ENCODE measurements at regions not wholly inside any gene's neighbourhood (a gene's known extent, or its start where the extent isn't known, plus 50 kb on each side); places are given as distances from the start of the nearest gene placed in this dataset.

DNA sequence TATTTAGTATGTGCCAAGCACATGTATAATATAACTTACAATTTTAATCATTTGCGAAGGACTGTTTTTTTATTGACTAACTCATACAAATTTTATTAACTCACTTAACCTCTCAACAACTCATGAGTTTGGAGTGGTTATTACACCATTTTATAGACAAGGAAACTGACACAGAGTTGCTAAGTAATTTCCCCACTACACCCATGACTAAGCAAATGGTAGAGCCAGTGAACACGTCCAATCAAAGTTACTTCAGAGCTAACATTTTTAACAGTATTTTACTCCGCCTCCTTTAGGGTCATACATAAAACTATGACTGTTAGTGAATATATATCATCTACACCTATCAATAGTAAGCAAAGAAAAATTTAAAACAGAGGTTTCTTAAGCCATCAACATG, 556.7 kb upstream of the FSIP2 start:
- Mint-ChIP-seq H3K36me3 (no peaks in the 10 kb centered on the region), H3K27ac (no peak overlapping the region), H3K4me3 (no peak overlapping the region), H3K9me3 (peaks cover 0 to 11% (median 0%) of the 10 kb centered on the region in 11 donors), H3K4me1 (no peaks in the 10 kb centered on the region), H3K27me3 (no peaks in the 10 kb centered on the region)
- no peaks in the 10 kb centered on the region for H3K9me3 ChIP-seq (ENCODE audit: control insufficient read depth in 2 of 3, low read length in 3 of 3)
- POLR2A ChIA-PET, result no interaction called here
- H3K36me3 ChIP-seq (ENCODE audit: control insufficient read depth in 2 of 3, insufficient read depth in 3 of 3, low read length in 3 of 3), result no peaks in the 10 kb centered on the region
- no peaks in the 10 kb centered on the region for H3K27me3 ChIP-seq (ENCODE audit: control insufficient read depth in 2 of 2, insufficient read depth in 2 of 2, low read length in 2 of 2)
- DNase-seq (no peak), ATAC-seq (no peak)
- intact Hi-C loops (cut with micrococcal nuclease), result no loop called here
- CTCF ChIA-PET, result no interaction called here
- no peaks in the 10 kb centered on the region for H3K4me1 ChIP-seq (ENCODE audit: control insufficient read depth in 2 of 2, insufficient read depth in 2 of 2, low read length in 2 of 2)
- H3K27ac ChIP-seq (ENCODE audit: low read depth, low read length), result no peak overlapping the region
- H3K4me3 ChIP-seq (ENCODE audit: low read length), result no peak overlapping the region

DNA sequence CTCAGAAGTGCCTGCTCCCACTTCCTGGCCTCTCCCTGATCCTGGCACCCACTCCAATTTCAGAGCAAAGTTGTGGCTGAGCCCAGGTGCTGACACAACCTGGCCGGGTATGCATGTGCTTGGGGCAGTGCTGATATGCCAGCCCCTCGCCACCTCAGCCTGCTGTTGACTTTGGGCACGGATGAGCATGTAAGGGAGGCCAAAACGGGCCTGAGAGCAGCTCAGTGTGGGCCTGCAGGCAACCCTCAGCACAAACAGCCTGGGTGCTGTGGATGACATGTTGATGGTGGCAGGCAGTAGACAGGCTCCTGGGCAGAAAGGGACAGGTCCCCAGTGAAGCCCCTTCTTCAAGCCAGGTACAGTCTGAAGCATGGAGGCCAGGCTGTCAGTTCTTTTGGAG, 553.6 kb upstream of the FSIP2 start:
- no peak overlapping the region for H3K27ac ChIP-seq (ENCODE audit: low read depth, low read length)
- DNase-seq (no peak), ATAC-seq (no peak)
- H3K36me3 ChIP-seq (ENCODE audit: control insufficient read depth in 2 of 3, insufficient read depth in 3 of 3, low read length in 3 of 3), result no peaks in the 10 kb centered on the region
- H3K4me3 Mint-ChIP-seq, result no peak overlapping the region
- H3K4me1 Mint-ChIP-seq, result no peaks in the 10 kb centered on the region
- H3K27me3 Mint-ChIP-seq, result no peaks in the 10 kb centered on the region
- ChIA-PET CTCF (no interaction called here), POLR2A (no interaction called here)
- H3K4me3 ChIP-seq (ENCODE audit: low read length), result no peak overlapping the region
- intact Hi-C loops (cut with micrococcal nuclease), result no loop called here
- no peaks in the 10 kb centered on the region for H3K36me3 Mint-ChIP-seq
- peaks cover 0 to 11% (median 0%) of the 10 kb centered on the region in 11 donors for H3K9me3 Mint-ChIP-seq
- no peaks in the 10 kb centered on the region for H3K27me3 ChIP-seq (ENCODE audit: control insufficient read depth in 2 of 2, insufficient read depth in 2 of 2, low read length in 2 of 2)
- no peaks in the 10 kb centered on the region for H3K4me1 ChIP-seq (ENCODE audit: control insufficient read depth in 2 of 2, insufficient read depth in 2 of 2, low read length in 2 of 2)
- no peaks in the 10 kb centered on the region for H3K9me3 ChIP-seq (ENCODE audit: control insufficient read depth in 2 of 3, low read length in 3 of 3)
- H3K27ac Mint-ChIP-seq, result no peak overlapping the region

- Mint-ChIP-seq H3K36me3 (no peaks in the 10 kb centered on the region), H3K4me1 (no peaks in the 10 kb centered on the region), H3K27me3 (no peaks in the 10 kb centered on the region), H3K9me3 (peaks cover 0 to 11% (median 3%) of the 10 kb centered on the region in 11 donors), H3K4me3 (no peak overlapping the region), H3K27ac (no peak overlapping the region)
- H3K4me3 ChIP-seq (ENCODE audit: low read length), result no peak overlapping the region
- H3K4me1 ChIP-seq (ENCODE audit: control insufficient read depth in 2 of 2, insufficient read depth in 2 of 2, low read length in 2 of 2), result no peaks in the 10 kb centered on the region
- H3K9me3 ChIP-seq (ENCODE audit: control insufficient read depth in 2 of 3, low read length in 3 of 3), result no peaks in the 10 kb centered on the region
- intact Hi-C loops (cut with micrococcal nuclease), result no loop called here
- POLR2A ChIA-PET, result no interaction called here
- H3K36me3 ChIP-seq (ENCODE audit: control insufficient read depth in 2 of 3, insufficient read depth in 3 of 3, low read length in 3 of 3), result no peaks in the 10 kb centered on the region
- no peak for ATAC-seq
- no peaks in the 10 kb centered on the region for H3K27me3 ChIP-seq (ENCODE audit: control insufficient read depth in 2 of 2, insufficient read depth in 2 of 2, low read length in 2 of 2)
- H3K27ac ChIP-seq (ENCODE audit: low read depth, low read length), result no peak overlapping the region
- CTCF ChIA-PET, result no interaction called here
- DNase-seq, result no peak
Measured at GRCh38 chr2:185187421-185187820, 551.2 kb upstream of the FSIP2 start.

DNA sequence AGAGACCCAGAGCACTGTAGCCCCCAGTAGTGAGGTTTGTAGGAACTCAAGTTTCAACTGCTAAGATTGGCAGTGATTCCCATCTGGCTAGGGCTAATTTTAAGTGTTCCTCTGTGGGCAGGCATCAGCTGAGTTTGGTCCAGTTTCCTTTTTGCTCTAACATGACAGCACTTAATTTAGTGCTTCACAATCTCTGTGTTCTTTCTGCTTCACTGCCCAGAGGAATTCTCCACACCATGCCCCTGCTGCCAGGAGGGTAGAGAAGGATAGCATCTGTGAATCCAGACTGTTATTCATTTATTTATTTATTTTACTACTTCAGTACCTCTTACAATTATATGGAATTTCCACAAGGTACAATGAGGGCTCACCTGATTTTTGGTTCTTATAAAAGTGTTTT, 549.9 kb upstream of the FSIP2 start:
- intact Hi-C loops (cut with micrococcal nuclease), result no loop called here
- CTCF ChIA-PET, result no interaction called here
- ATAC-seq, result no peak

GRCh38 chr2:185201063-185201462, 537.5 kb upstream of the FSIP2 start:
- Histone ChIP-seq H3K27me3 (ENCODE audit: control insufficient read depth in 2 of 2, insufficient read depth in 2 of 2, low read length in 2 of 2) (no peaks in the 10 kb centered on the region), H3K27ac (ENCODE audit: low read depth, low read length) (no peak overlapping the region), H3K4me3 (ENCODE audit: low read length) (no peak overlapping the region), H3K4me1 (ENCODE audit: control insufficient read depth in 2 of 2, insufficient read depth in 2 of 2, low read length in 2 of 2) (no peaks in the 10 kb centered on the region), H3K9me3 (ENCODE audit: control insufficient read depth in 2 of 3, low read length in 3 of 3) (no peaks in the 10 kb centered on the region), H3K36me3 (ENCODE audit: control insufficient read depth in 2 of 3, insufficient read depth in 3 of 3, low read length in 3 of 3) (no peaks in the 10 kb centered on the region)
- DNase-seq, result no peak
- Mint-ChIP-seq H3K9me3 (peaks cover 0 to 3% (median 0%) of the 10 kb centered on the region in 11 donors), H3K4me3 (no peak overlapping the region), H3K4me1 (no peaks in the 10 kb centered on the region), H3K27ac (no peak overlapping the region), H3K36me3 (no peaks in the 10 kb centered on the region), H3K27me3 (no peaks in the 10 kb centered on the region)
- ATAC-seq, result no peak
- POLR2A ChIA-PET, result no interaction called here
- intact Hi-C loops (cut with micrococcal nuclease), result no loop called here
- CTCF ChIA-PET, result no interaction called here

More for the DNA sequence above, 549.9 kb upstream of the FSIP2 start:
- no peaks in the 10 kb centered on the region for H3K27me3 Mint-ChIP-seq
- DNase-seq, result no peak
- no peaks in the 10 kb centered on the region for H3K4me1 ChIP-seq (ENCODE audit: control insufficient read depth in 2 of 2, insufficient read depth in 2 of 2, low read length in 2 of 2)
- H3K27ac ChIP-seq (ENCODE audit: low read depth, low read length), result no peak overlapping the region
- no peaks in the 10 kb centered on the region for H3K36me3 Mint-ChIP-seq
- H3K4me3 Mint-ChIP-seq, result no peak overlapping the region
- no peaks in the 10 kb centered on the region for H3K4me1 Mint-ChIP-seq
- peaks cover 0 to 17% (median 4%) of the 10 kb centered on the region in 11 donors for H3K9me3 Mint-ChIP-seq
- H3K27me3 ChIP-seq (ENCODE audit: control insufficient read depth in 2 of 2, insufficient read depth in 2 of 2, low read length in 2 of 2), result no peaks in the 10 kb centered on the region
- no peak overlapping the region for H3K4me3 ChIP-seq (ENCODE audit: low read length)
- no peaks in the 10 kb centered on the region for H3K36me3 ChIP-seq (ENCODE audit: control insufficient read depth in 2 of 3, insufficient read depth in 3 of 3, low read length in 3 of 3)
- POLR2A ChIA-PET, result no interaction called here
- no peaks in the 10 kb centered on the region for H3K9me3 ChIP-seq (ENCODE audit: control insufficient read depth in 2 of 3, low read length in 3 of 3)
- H3K27ac Mint-ChIP-seq, result no peak overlapping the region

DNA sequence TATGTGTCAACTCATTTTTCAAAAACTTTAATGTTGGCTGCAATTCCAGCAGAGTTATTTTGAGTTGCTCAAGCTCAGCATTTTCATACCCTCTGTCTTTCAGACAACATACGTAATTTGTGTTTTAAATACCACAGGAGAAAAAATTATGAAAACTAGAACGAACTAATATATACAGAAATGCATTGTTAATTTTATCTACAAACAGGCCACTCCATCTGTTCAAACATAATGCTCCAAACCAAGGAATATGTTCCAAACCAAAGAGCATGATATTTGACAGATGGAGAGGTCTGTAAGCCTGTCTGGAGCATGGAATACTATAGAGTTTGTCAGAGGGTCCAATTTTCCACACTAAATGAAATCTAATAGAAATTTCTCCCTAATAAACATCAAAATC, 536.2 kb upstream of the FSIP2 start:
- DNase-seq (no peak), ATAC-seq (no peak)
- Histone ChIP-seq H3K4me1 (ENCODE audit: control insufficient read depth in 2 of 2, insufficient read depth in 2 of 2, low read length in 2 of 2) (no peaks in the 10 kb centered on the region), H3K4me3 (ENCODE audit: low read length) (no peak overlapping the region), H3K27ac (ENCODE audit: low read depth, low read length) (no peak overlapping the region), H3K9me3 (ENCODE audit: control insufficient read depth in 2 of 3, low read length in 3 of 3) (no peaks in the 10 kb centered on the region), H3K27me3 (ENCODE audit: control insufficient read depth in 2 of 2, insufficient read depth in 2 of 2, low read length in 2 of 2) (no peaks in the 10 kb centered on the region), H3K36me3 (ENCODE audit: control insufficient read depth in 2 of 3, insufficient read depth in 3 of 3, low read length in 3 of 3) (no peaks in the 10 kb centered on the region)
- H3K36me3 Mint-ChIP-seq, result no peaks in the 10 kb centered on the region
- intact Hi-C loops (cut with micrococcal nuclease), result no loop called here
- no peaks in the 10 kb centered on the region for H3K4me1 Mint-ChIP-seq
- ChIA-PET POLR2A (no interaction called here), CTCF (interaction anchor here (0.8 kb wide), 1 partner anchor 81 kb away, joined by 3 read pairs; no protein-coding TSS in a partner anchor)
- peaks cover 0 to 3% (median 0%) of the 10 kb centered on the region in 11 donors for H3K9me3 Mint-ChIP-seq
- H3K4me3 Mint-ChIP-seq, result no peak overlapping the region
- no peaks in the 10 kb centered on the region for H3K27me3 Mint-ChIP-seq
- no peak overlapping the region for H3K27ac Mint-ChIP-seq

DNA sequence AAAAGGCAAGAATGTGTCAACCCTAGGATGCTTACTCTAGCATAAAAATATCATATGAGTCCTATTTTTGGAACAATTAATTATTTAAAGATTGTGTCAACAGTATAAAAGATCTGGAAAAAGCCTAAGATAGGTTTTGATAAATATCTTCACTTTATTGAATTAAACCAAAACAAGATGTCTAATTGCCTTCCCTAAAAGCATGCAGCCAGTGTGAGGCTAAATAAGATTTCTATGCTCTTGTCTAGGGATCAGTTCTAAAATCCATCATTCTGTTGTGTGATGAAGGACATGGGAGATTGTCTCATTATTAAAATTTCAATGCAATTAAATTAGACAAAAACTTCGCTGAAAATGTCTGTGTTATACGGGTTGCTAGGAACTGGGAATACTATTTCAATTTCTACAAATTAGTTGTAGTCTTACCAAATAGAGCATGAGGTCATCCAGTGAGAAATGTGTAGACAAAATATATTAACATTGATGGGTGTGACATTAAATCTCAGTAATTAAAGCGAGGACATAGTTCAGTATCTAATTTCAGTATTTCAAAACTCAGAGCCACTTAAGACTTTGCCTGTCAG, 535.6 kb upstream of the FSIP2 start:
- no peaks in the 10 kb centered on the region for H3K4me1 Mint-ChIP-seq
- CTCF ChIA-PET, result no interaction called here
- H3K27ac Mint-ChIP-seq, result no peak overlapping the region

More for the DNA sequence above, 535.6 kb upstream of the FSIP2 start:
- Histone ChIP-seq H3K27ac (ENCODE audit: low read depth, low read length) (no peak overlapping the region), H3K36me3 (ENCODE audit: control insufficient read depth in 2 of 3, insufficient read depth in 3 of 3, low read length in 3 of 3) (no peaks in the 10 kb centered on the region), H3K4me1 (ENCODE audit: control insufficient read depth in 2 of 2, insufficient read depth in 2 of 2, low read length in 2 of 2) (no peaks in the 10 kb centered on the region), H3K9me3 (ENCODE audit: control insufficient read depth in 2 of 3, low read length in 3 of 3) (no peaks in the 10 kb centered on the region), H3K27me3 (ENCODE audit: control insufficient read depth in 2 of 2, insufficient read depth in 2 of 2, low read length in 2 of 2) (no peaks in the 10 kb centered on the region), H3K4me3 (ENCODE audit: low read length) (no peak overlapping the region)
- no peak overlapping the region for H3K4me3 Mint-ChIP-seq
- no peaks in the 10 kb centered on the region for H3K36me3 Mint-ChIP-seq
- ATAC-seq (no peak), DNase-seq (no peak)
- POLR2A ChIA-PET, result no interaction called here
- H3K9me3 Mint-ChIP-seq, result peaks cover 0 to 5% (median 0%) of the 10 kb centered on the region in 11 donors
- no peaks in the 10 kb centered on the region for H3K27me3 Mint-ChIP-seq
- intact Hi-C loops (cut with micrococcal nuclease), result no loop called here

All from naive thymus-derived CD4-positive, alpha-beta T cell (primary cell).